ENCODE measurements at regions not wholly inside any gene's neighbourhood (a gene's known extent, or its start where the extent isn't known, plus 50 kb on each side); places are given as distances from the start of the nearest gene placed in this dataset.

GRCh38 chr15:69782809-69783208 lies 314.9 kb downstream of the TLE3 start:
- no peak for TF ChIP-seq CTCF (conservative IDR thresholded peaks at IDR 0.05)
- DNase-seq (ENCODE audit: low read depth, low spot score), result no peak
- Mint-ChIP-seq H3K36me3 (ENCODE audit: low read depth) (no peaks in the 10 kb centered on the region), H3K27me3 (ENCODE audit: low read depth) (peaks cover 9% of the 10 kb centered on the region), H3K9me3 (no peaks in the 10 kb centered on the region), H3K4me3 (no peak overlapping the region), H3K4me1 (peaks cover 28% of the 10 kb centered on the region), H3K27ac (ENCODE audit: unreplicated experiment) (no peak overlapping the region)

DNA sequence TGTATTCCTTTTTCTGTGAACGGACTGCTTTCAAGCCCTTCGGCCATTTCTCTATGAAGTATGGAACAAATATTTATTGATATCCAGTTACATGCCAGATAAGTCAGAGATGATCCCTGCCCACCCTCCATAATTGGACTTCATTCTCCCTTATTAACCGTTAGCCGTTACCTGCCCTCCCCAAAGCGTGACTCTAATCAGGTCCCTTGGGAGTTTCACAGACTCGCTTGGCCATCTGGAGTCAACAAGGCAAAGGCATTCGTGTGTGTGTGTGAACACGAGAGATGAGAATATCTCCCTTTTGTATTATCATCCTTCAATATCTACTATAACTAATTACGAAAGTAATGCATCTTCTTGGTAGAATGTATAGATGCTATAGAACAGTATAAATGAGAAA lies 314.5 kb downstream of the TLE3 start:
- peaks cover 28% of the 10 kb centered on the region for H3K4me1 Mint-ChIP-seq
- H3K4me3 Mint-ChIP-seq, result no peak overlapping the region
- DNase-seq (ENCODE audit: low read depth, low spot score), result no peak
- peaks cover 9% of the 10 kb centered on the region for H3K27me3 Mint-ChIP-seq (ENCODE audit: low read depth)
- no peak for TF ChIP-seq CTCF (conservative IDR thresholded peaks at IDR 0.05)
- H3K36me3 Mint-ChIP-seq (ENCODE audit: low read depth), result no peaks in the 10 kb centered on the region
- H3K9me3 Mint-ChIP-seq, result no peaks in the 10 kb centered on the region
- no peak overlapping the region for H3K27ac Mint-ChIP-seq (ENCODE audit: unreplicated experiment)

GRCh38 chr15:69784798-69785566 lies 312.7 kb downstream of the TLE3 start:
- Mint-ChIP-seq H3K27ac (ENCODE audit: unreplicated experiment) (no peak overlapping the region), H3K9me3 (no peaks in the 10 kb centered on the region), H3K4me3 (no peak overlapping the region), H3K27me3 (ENCODE audit: low read depth) (peaks cover 10% of the 10 kb centered on the region), H3K36me3 (ENCODE audit: low read depth) (no peaks in the 10 kb centered on the region), H3K4me1 (peaks cover 25% of the 10 kb centered on the region)
- no peak for TF ChIP-seq CTCF (conservative IDR thresholded peaks at IDR 0.05)
- DNase-seq (ENCODE audit: low read depth, low spot score), result no peak

- peaks cover 13% of the 10 kb centered on the region for H3K4me1 Mint-ChIP-seq
- no peak for TF ChIP-seq CTCF (conservative IDR thresholded peaks at IDR 0.05)
- DNase-seq (ENCODE audit: low read depth, low spot score), result no peak
- peaks cover 2% of the 10 kb centered on the region for H3K9me3 Mint-ChIP-seq
- H3K27ac Mint-ChIP-seq (ENCODE audit: unreplicated experiment), result no peak overlapping the region
- H3K36me3 Mint-ChIP-seq (ENCODE audit: low read depth), result no peaks in the 10 kb centered on the region
- H3K27me3 Mint-ChIP-seq (ENCODE audit: low read depth), result peaks cover 12% of the 10 kb centered on the region
- H3K4me3 Mint-ChIP-seq, result no peak overlapping the region
Observed at GRCh38 chr15:69786136-69786701, 311.5 kb downstream of the TLE3 start.

GRCh38 chr15:69787791-69788190 lies 309.9 kb downstream of the TLE3 start:
- Mint-ChIP-seq H3K4me1 (no peaks in the 10 kb centered on the region), H3K36me3 (ENCODE audit: low read depth) (no peaks in the 10 kb centered on the region), H3K27ac (ENCODE audit: unreplicated experiment) (no peak overlapping the region), H3K4me3 (no peak overlapping the region), H3K9me3 (peaks cover 4% of the 10 kb centered on the region), H3K27me3 (ENCODE audit: low read depth) (peaks cover 10% of the 10 kb centered on the region)
- no peak for DNase-seq (ENCODE audit: low read depth, low spot score)
- no peak for TF ChIP-seq CTCF (conservative IDR thresholded peaks at IDR 0.05)
